Globus pallidus (tissue), 1 donor: ENCODE measurements at regions not wholly inside any gene's neighbourhood (a gene's known extent, or its start where the extent isn't known, plus 50 kb on each side); places are given as distances from the start of the nearest gene placed in this dataset.
A peak's percentile ranks its signal among the peaks of the same experiment; 100 is the strongest.

Experiments used
- DNase-seq: peaks from one replicate; pipeline ENCODE4 v3.0.0-alpha.2; 2015; ENCODE audit warnings: low spot score

DNA sequence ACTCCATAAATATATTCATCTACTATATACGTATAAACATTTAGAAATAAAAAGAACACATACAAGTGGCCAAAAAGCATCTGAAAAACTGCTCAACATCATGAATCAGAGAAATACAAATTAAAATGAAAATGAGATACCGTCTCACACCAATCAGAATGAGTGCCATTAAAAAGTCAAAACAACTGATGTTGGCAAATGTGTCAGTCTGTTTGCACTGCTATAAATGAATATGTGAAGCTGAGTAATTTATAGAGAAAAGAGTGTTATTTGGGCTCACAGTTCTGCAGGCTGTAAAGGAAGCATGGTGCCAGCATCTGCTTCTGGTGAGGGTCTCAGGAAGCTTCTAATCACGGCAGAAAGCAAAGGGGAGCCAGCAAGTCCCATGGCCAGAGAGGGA, 620.3 kb upstream of the CCDC54 start:
- DNase-seq = no peak

DNA sequence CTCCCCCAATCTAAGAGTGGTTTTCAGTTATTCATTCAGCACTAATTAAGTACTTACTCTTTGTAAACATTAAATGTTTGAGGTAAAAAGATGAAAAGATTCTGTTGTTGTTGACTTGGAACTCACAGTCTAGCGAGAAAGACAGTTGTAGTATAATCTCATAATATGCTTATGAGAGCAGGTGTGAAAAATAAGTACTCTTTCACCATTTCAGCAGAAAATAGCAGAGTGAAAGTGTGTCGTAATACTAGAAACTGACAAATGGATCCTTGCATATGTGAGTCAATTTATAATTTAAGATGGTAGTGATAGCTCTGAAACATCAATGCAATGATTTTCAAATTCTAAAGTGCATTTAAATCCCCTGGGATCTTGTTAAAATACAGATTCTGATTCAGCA, 618.8 kb upstream of the CCDC54 start:
- no peak for DNase-seq

DNA sequence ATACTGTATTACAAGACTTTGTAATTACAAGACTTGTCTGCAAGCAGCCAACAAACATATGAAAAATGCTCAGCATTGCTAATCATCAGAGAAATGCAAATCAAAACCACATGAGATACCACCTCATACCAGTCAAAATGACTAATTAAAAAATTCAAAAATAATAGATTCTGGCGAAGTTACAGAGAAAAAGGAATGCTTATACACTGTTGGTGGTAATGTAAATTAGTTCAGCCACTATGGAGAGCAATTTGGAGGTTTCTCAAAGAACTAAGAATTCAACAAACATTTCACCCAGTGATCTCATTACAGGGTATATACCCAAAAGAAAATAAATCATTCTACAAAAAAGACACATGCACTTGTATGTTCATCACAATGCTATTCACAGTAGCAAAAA, 617.5 kb upstream of the CCDC54 start:
- DNase-seq = no peak

- no peak for DNase-seq
Measured at GRCh38 chr3:106765342-106765741, 611.9 kb upstream of the CCDC54 start.

- DNase-seq = no peak
Measured at GRCh38 chr3:106768941-106769480, 608.2 kb upstream of the CCDC54 start.

GRCh38 chr3:106773795-106774194, 603.4 kb upstream of the CCDC54 start:
- no peak for DNase-seq

DNA sequence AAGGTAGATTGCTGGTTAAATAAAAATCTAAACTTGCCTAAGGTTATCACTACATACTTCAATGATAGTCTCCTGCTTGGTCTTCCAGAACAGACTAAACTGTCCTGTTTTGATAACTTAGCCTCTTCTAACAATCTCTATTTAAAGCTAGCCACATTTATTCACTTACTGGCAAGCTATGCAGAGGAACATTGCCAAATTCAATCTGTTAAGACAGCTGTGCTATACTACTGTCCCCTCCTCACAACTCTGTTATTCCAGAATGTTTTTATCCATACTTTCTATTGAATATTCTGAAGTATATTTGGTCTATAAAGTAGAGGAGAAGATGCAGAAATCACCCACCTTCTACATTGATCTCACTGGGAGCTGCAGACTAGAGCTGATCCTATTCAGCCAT, 594.0 kb upstream of the CCDC54 start:
- DNase-seq = no peak

GRCh38 chr3:106789276-106789675, 588.0 kb upstream of the CCDC54 start:
- DNase-seq = no peak

- DNase-seq = no peak
Measured at GRCh38 chr3:106792716-106793115, 584.5 kb upstream of the CCDC54 start.

DNA sequence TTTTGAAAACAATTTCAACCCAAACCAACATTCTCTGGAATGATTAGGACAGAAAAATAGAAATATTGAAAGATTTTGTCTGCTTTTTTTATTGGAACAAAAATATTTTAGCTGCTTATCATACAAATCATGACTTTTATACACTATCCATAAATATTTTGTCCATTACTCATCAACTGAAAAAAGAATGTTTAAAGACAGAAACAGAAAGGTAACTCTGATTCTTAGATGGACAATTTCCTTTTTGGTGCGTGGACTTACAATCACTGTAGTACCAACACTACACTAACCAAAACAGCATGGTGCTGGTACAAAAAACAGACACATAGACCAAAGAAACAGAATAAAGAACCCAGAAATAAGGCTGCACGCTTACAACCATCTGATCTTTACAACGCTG, 582.8 kb upstream of the CCDC54 start:
- no peak for DNase-seq

DNA sequence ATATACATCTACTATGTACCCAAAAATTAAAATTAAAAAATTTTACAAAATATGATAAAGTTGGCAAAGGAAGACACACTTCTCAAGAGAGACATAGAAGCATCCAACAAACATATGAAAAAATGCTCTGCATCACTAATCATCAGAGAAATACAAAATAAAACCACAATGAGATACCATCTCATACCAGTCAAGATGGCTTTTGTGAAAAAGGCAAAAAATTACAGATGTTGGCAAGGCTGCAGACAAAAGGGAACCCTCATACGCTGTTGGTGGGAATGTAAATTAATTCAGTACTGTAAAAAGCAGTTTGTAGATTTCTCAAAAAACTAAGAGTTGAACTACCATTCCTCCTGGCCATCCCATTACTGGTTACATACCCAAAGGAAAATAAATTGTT, 581.7 kb upstream of the CCDC54 start:
- no peak for DNase-seq

- DNase-seq = no peak
Measured at GRCh38 chr3:106797461-106797860, 579.8 kb upstream of the CCDC54 start.

GRCh38 chr3:106805625-106806024, 571.6 kb upstream of the CCDC54 start:
- DNase-seq = no peak

GRCh38 chr3:106806964-106807363, 570.3 kb upstream of the CCDC54 start:
- no peak for DNase-seq

- no peak for DNase-seq
Measured at GRCh38 chr3:106809041-106809440, 568.2 kb upstream of the CCDC54 start.

DNA sequence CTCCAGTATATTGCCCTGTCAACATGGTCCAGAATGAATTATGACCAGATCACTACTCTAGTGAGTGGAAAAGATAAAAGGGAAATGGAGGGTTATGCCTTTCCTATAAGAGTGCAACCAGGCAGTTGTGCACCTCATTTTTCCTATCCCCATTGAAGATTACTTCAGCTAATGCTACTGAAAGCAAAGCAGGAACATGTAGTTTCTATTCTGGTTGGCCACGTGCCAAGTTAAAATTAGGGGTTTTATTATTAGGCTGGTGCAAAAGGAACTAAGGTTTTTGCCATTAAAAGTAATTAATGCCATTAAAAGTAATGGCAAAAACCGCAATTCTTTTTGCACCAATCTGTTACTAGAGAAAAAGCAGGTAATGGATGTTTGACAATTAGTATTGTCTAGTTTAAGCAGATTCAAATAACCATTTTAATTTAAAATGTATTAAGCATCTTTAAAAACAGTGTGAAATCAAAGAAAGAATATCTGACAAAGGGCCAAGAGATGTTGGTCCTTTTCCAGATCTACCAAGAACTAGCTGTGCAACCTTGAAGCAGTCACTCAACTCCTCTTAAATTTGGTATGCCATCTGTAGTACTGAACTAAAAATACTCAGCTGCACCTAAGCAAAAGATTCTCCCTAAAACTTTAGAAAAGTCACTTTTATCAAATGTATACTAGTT, 567.5 kb upstream of the CCDC54 start:
- no peak for DNase-seq

DNA sequence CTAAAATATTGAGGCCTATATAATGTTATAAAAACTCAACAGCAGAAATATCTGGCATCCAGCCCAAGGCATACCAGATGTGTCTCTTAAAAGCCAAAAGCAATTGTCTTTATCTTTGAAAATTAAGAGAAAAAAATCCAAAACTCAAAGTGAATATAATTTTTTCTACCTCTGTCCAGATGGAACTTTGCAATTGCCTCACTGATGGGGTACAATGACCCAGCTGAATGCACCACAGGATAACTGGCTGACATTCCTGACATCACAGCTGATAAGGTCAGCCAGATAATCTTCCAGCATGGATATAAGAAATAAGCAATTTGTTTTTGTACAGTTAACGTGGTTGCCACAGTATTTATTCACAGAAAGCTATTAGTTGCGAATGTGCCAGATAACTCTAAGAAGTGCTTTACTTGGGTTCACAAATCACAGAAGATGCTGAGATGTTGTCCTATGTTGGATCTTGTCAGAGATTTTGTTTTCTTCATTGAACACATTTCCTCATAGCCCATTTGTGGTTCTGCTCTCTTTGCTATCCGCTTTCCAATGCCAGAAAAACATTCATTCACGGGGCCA, 566.9 kb upstream of the CCDC54 start:
- no peak for DNase-seq

GRCh38 chr3:106811376-106811775, 565.9 kb upstream of the CCDC54 start:
- DNase-seq = no peak

- DNase-seq = no peak
Measured at GRCh38 chr3:106813742-106814141, 563.5 kb upstream of the CCDC54 start.

GRCh38 chr3:106814231-106814630, 563.0 kb upstream of the CCDC54 start:
- DNase-seq = peak; percentile 70

DNA sequence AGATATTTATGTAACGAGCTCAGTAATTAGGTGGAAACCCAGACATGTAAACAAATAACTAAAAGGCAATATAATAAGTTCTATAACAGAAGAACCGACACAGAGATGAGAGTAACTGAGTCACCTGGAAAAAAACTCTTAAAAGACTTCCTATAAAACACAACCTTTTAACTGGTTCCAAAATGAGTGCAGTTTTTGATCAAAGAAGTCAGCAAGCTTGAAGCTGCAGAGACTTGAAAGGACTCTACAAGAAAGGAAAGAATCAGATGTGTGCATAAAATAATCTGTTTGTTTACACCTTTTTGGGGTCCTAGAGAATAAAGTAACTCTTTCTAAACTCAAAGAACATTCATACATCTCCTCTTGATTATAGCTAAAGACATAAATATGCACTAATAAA, 560.4 kb upstream of the CCDC54 start:
- no peak for DNase-seq

- no peak for DNase-seq
Measured at GRCh38 chr3:106817706-106818105, 559.5 kb upstream of the CCDC54 start.

- DNase-seq = no peak
Measured at GRCh38 chr3:106819440-106819839, 557.8 kb upstream of the CCDC54 start.
